Esophagus (tissue), 2 donors: ENCODE measurements at regions not wholly inside any gene's neighbourhood (a gene's known extent, or its start where the extent isn't known, plus 50 kb on each side); places are given as distances from the start of the nearest gene placed in this dataset.

Source experiments
- H3K27ac ChIP-seq, 2 donors: one replicate each; pipeline ENCODE4 v1.5.1; 2013; ENCODE audit warnings: low read depth in 2 of 2, mild to moderate bottlenecking in 2 of 2, inconsistent platforms in 1 of 2, low read length in 1 of 2, moderate library complexity in 1 of 2
- H3K27me3 ChIP-seq, 2 donors: one replicate each; pipeline ENCODE4 v1.6.1; 2013; ENCODE audit warnings: low read length in 2 of 2, control low read depth in 1 of 2, mild to moderate bottlenecking in 1 of 2; ENCODE audit not compliant: insufficient read depth in 2 of 2, control insufficient read depth in 1 of 2
- H3K36me3 ChIP-seq, 2 donors: one replicate each; pipeline ENCODE4 v1.6.1; 2013; ENCODE audit warnings: low read length in 1 of 2; ENCODE audit not compliant: control insufficient read depth in 2 of 2, insufficient read depth in 2 of 2
- H3K4me1 ChIP-seq, 2 donors: one replicate each; pipeline ENCODE4 v1.6.1; 2013; ENCODE audit warnings: low read length in 1 of 2; ENCODE audit not compliant: control insufficient read depth in 2 of 2, insufficient read depth in 2 of 2
- H3K4me3 ChIP-seq, 2 donors: one replicate each; pipeline ENCODE4 v1.5.1; 2013; ENCODE audit warnings: low read length in 2 of 2, mild to moderate bottlenecking in 2 of 2, low read depth in 1 of 2, moderate library complexity in 1 of 2
- H3K9me3 ChIP-seq, 2 donors: one replicate each; pipeline ENCODE4 v1.6.1; 2013; ENCODE audit warnings: mild to moderate bottlenecking in 2 of 2, low read depth in 1 of 2, low read length in 1 of 2, moderate library complexity in 1 of 2; ENCODE audit not compliant: control insufficient read depth in 2 of 2, insufficient read depth in 1 of 2
- WGBS, 2 donors: extraction: QIAGEN DNeasy Blood & Tissue Kit; methylation state at CpG; one replicate each; pipeline ENCODE4 v1.1.7; 2013; 5-methylcytosine and 5-hydroxymethylcytosine counted together
- donor health status: healthy with polysubstance abuse.
- donor health status: Bipolar disorder and iron deficiency.

GRCh38 chr5:21236104-21236503 is 1248.1 kb upstream of the CDH18 start:
- no peaks in the 10 kb centered on the region for H3K27me3 ChIP-seq
- no peaks in the 10 kb centered on the region for H3K4me1 ChIP-seq
- H3K4me3 ChIP-seq: no peak overlapping the region
- H3K27ac ChIP-seq: no peak overlapping the region
- no peaks in the 10 kb centered on the region for H3K36me3 ChIP-seq
- H3K9me3 ChIP-seq: no peaks in the 10 kb centered on the region
- WGBS, 2 donors: 82 to 85% methylated on average over 1 of the region's 1 CpG

- Histone ChIP-seq H3K36me3 (no peaks in the 10 kb centered on the region), H3K4me1 (peaks cover 0 to 3% of the 10 kb centered on the region in 2 donors), H3K9me3 (peaks cover 0 to 3% of the 10 kb centered on the region in 2 donors), H3K27ac (no peak overlapping the region), H3K27me3 (no peaks in the 10 kb centered on the region), H3K4me3 (no peak overlapping the region)
- WGBS, 2 donors: 84 to 86% methylated on average over 16 of the region's 16 CpGs
These were observed 1237.4 kb upstream of the CDH18 start for GRCh38 chr5:21225223-21226064.

GRCh38 chr5:21221616-21222015 is 1233.6 kb upstream of the CDH18 start:
- WGBS, 2 donors: 74 to 84% methylated on average over 1 of the region's 1 CpG
- H3K36me3 ChIP-seq: no peaks in the 10 kb centered on the region
- peaks cover 0 to 3% of the 10 kb centered on the region in 2 donors for H3K9me3 ChIP-seq
- H3K27me3 ChIP-seq: no peaks in the 10 kb centered on the region
- H3K27ac ChIP-seq: no peak overlapping the region
- peaks cover 0 to 3% of the 10 kb centered on the region in 2 donors for H3K4me1 ChIP-seq
- H3K4me3 ChIP-seq: no peak overlapping the region

- no peaks in the 10 kb centered on the region for H3K4me1 ChIP-seq
- no peaks in the 10 kb centered on the region for H3K9me3 ChIP-seq
- H3K36me3 ChIP-seq: no peaks in the 10 kb centered on the region
- H3K4me3 ChIP-seq: no peak overlapping the region
- 55 to 58% methylated on average over 2 of the region's 2 CpGs for WGBS, 2 donors
- no peak overlapping the region for H3K27ac ChIP-seq
- H3K27me3 ChIP-seq: no peaks in the 10 kb centered on the region
These were observed 1232.0 kb upstream of the CDH18 start for GRCh38 chr5:21219966-21220365.

- Histone ChIP-seq H3K4me1 (no peaks in the 10 kb centered on the region), H3K4me3 (no peak overlapping the region), H3K9me3 (no peaks in the 10 kb centered on the region), H3K36me3 (no peaks in the 10 kb centered on the region), H3K27me3 (no peaks in the 10 kb centered on the region), H3K27ac (no peak overlapping the region)
- WGBS, 2 donors: 93 to 100% methylated on average over 1 of the region's 1 CpG
These were observed 1231.3 kb upstream of the CDH18 start for GRCh38 chr5:21219251-21219650.

- Histone ChIP-seq H3K27me3 (no peaks in the 10 kb centered on the region), H3K4me1 (no peaks in the 10 kb centered on the region), H3K4me3 (no peak overlapping the region), H3K27ac (no peak overlapping the region), H3K9me3 (no peaks in the 10 kb centered on the region), H3K36me3 (no peaks in the 10 kb centered on the region)
- 75 to 87% methylated on average over 1 of the region's 1 CpG for WGBS, 2 donors
These were observed 1224.0 kb upstream of the CDH18 start for GRCh38 chr5:21212026-21212425.

GRCh38 chr5:21209409-21209808 is 1221.4 kb upstream of the CDH18 start:
- Histone ChIP-seq H3K9me3 (no peaks in the 10 kb centered on the region), H3K36me3 (no peaks in the 10 kb centered on the region), H3K27ac (no peak overlapping the region), H3K27me3 (no peaks in the 10 kb centered on the region), H3K4me1 (no peaks in the 10 kb centered on the region), H3K4me3 (no peak overlapping the region)
- 76 to 80% methylated on average over 2 of the region's 2 CpGs for WGBS, 2 donors

GRCh38 chr5:21199087-21199486 is 1211.1 kb upstream of the CDH18 start:
- Histone ChIP-seq H3K9me3 (no peaks in the 10 kb centered on the region), H3K4me3 (no peak overlapping the region), H3K4me1 (no peaks in the 10 kb centered on the region), H3K36me3 (no peaks in the 10 kb centered on the region), H3K27me3 (no peaks in the 10 kb centered on the region), H3K27ac (no peak overlapping the region)
- WGBS, 2 donors: 63 to 68% methylated on average over 2 of the region's 2 CpGs

GRCh38 chr5:21195145-21195544 is 1207.1 kb upstream of the CDH18 start:
- Histone ChIP-seq H3K4me1 (no peaks in the 10 kb centered on the region), H3K4me3 (no peak overlapping the region), H3K36me3 (no peaks in the 10 kb centered on the region), H3K9me3 (no peaks in the 10 kb centered on the region), H3K27me3 (no peaks in the 10 kb centered on the region), H3K27ac (no peak overlapping the region)
- 39 to 43% methylated on average over 4 of the region's 4 CpGs for WGBS, 2 donors

- H3K4me1 ChIP-seq: no peaks in the 10 kb centered on the region
- H3K9me3 ChIP-seq: no peaks in the 10 kb centered on the region
- H3K27ac ChIP-seq: no peak overlapping the region
- H3K4me3 ChIP-seq: no peak overlapping the region
- H3K36me3 ChIP-seq: no peaks in the 10 kb centered on the region
- 57 to 68% methylated on average over 5 of the region's 5 CpGs for WGBS, 2 donors
- H3K27me3 ChIP-seq: no peaks in the 10 kb centered on the region
These were observed 1197.5 kb upstream of the CDH18 start for GRCh38 chr5:21185536-21185935.
